ENCODE measurements at regions not wholly inside any gene's neighbourhood (a gene's known extent, or its start where the extent isn't known, plus 50 kb on each side); places are given as distances from the start of the nearest gene placed in this dataset.

GRCh38 chr15:69862540-69862939 lies 235.2 kb downstream of the TLE3 start:
- ChIA-PET CTCF (no interaction called here), POLR2A (no interaction called here)
- no peak for DNase-seq (ENCODE audit: extremely low spot score)
- TF ChIP-seq L3MBTL2 (conservative IDR thresholded peaks at IDR 0.05), result no peak
- TF ChIP-seq LEF1 (IDR thresholded peaks at IDR 0.05; ENCODE audit: borderline replicate concordance), result no peak
- no peak for TF ChIP-seq CTBP1 (IDR thresholded peaks at IDR 0.05; ENCODE audit: borderline replicate concordance)
- TF ChIP-seq FOXM1 (IDR thresholded peaks at IDR 0.05; ENCODE audit: borderline replicate concordance), result no peak
- no peak for TF ChIP-seq SUZ12 (IDR thresholded peaks at IDR 0.05)
- no peak for TF ChIP-seq ZNF384 (IDR thresholded peaks at IDR 0.05)
- no peak for TF ChIP-seq FOXA1 (IDR thresholded peaks at IDR 0.05)
- TF ChIP-seq ELF4 (IDR thresholded peaks at IDR 0.05), result no peak
- TF ChIP-seq NFRKB (IDR thresholded peaks at IDR 0.05), result no peak
- TF ChIP-seq TARDBP (IDR thresholded peaks at IDR 0.05), result no peak
- no peak for TF ChIP-seq BHLHE40 (IDR thresholded peaks at IDR 0.05; ENCODE audit: borderline replicate concordance)

DNA sequence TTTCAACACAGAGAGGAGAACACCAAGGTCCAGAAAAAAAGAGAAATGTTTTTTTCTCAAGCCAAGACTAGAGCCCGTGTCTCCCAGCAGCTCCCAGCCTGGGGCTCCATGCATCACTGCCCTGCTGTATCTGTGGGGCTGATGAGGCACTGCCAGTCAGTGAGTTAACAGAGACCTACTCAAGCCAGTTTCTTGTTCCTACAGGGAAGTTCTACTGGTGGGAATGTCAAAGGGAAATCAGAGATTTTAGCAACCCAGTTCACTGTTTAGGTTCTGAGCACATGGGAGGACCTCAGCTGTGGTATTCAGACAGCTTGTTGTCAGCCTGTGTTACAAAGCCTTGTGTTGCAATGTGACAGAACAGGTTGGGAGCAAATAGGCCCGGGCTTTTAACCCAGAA lies 234.3 kb downstream of the TLE3 start:
- no peak for DNase-seq (ENCODE audit: extremely low spot score)
- TF ChIP-seq LEF1 (IDR thresholded peaks at IDR 0.05; ENCODE audit: borderline replicate concordance) (no peak), CTBP1 (IDR thresholded peaks at IDR 0.05; ENCODE audit: borderline replicate concordance) (no peak), BHLHE40 (IDR thresholded peaks at IDR 0.05; ENCODE audit: borderline replicate concordance) (no peak), ELF4 (IDR thresholded peaks at IDR 0.05) (no peak), SP1 (IDR thresholded peaks at IDR 0.05) (no peak), NFRKB (IDR thresholded peaks at IDR 0.05) (no peak), ZNF384 (IDR thresholded peaks at IDR 0.05) (no peak), ARNT (IDR thresholded peaks at IDR 0.05) (no peak), TARDBP (IDR thresholded peaks at IDR 0.05) (no peak), FOXA1 (IDR thresholded peaks at IDR 0.05) (no peak), L3MBTL2 (conservative IDR thresholded peaks at IDR 0.05) (no peak), SUZ12 (IDR thresholded peaks at IDR 0.05) (no peak)
- ChIA-PET POLR2A (no interaction called here), CTCF (no interaction called here)

DNA sequence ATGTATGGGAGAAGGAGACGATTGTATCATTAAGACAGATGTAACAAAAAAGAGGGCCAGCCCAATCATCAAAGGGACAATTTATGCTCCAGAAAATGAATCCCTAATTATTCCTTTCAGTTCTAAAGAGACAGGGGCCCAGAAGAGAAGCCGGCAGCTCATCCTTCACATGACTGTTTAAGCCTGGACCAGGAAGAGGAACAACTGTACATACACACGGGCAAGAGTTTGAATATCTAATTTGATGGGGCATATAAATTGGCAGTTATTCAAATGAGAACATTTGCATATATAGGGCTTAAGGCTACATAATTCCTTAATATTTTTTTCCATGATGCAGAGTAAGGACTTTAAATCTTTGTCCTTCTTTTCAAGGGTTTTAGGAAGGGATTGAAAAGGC lies 232.3 kb downstream of the TLE3 start:
- no peak for DNase-seq (ENCODE audit: extremely low spot score)
- ChIA-PET POLR2A (interaction anchor here (1.2 kb wide), 1 partner anchor 10 kb away, joined by 3 read pairs; no protein-coding TSS in a partner anchor), CTCF (no interaction called here)

DNA sequence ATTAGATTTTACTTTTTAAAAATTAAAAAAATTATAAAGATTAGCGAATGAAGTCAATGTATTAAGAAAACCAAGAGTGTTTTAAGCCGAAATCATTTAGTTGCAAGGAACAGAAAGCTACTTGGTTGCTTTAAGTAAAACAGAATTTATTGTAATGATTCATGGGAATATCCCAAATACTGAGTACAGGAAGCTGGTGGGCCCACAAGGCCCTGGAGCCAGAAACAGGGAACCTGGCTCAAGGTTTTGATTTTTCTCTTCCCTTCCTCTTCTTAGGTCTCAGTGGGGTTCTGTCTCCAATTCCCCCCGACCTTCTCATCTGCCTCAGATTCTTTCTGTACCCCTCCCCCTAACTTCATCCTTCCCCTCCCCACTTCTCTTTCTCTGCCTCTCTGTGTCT lies 229.0 kb downstream of the TLE3 start:
- TF ChIP-seq ARNT (IDR thresholded peaks at IDR 0.05), result no peak
- no peak for TF ChIP-seq FOXK2 (IDR thresholded peaks at IDR 0.05)
- TF ChIP-seq BHLHE40 (IDR thresholded peaks at IDR 0.05; ENCODE audit: borderline replicate concordance), result no peak
- TF ChIP-seq PKNOX1 (IDR thresholded peaks at IDR 0.05), result no peak
- no peak for TF ChIP-seq FOXA1 (IDR thresholded peaks at IDR 0.05)
- TF ChIP-seq TARDBP (IDR thresholded peaks at IDR 0.05), result no peak
- TF ChIP-seq ZNF384 (IDR thresholded peaks at IDR 0.05), result no peak
- no peak for TF ChIP-seq SUZ12 (IDR thresholded peaks at IDR 0.05)
- TF ChIP-seq SP1 (IDR thresholded peaks at IDR 0.05), result no peak
- TF ChIP-seq NFRKB (IDR thresholded peaks at IDR 0.05), result no peak
- ChIA-PET CTCF (no interaction called here), POLR2A (no interaction called here)
- no peak for DNase-seq (ENCODE audit: extremely low spot score)

More for the DNA sequence above, 232.3 kb downstream of the TLE3 start:
- no peak for TF ChIP-seq SUZ12 (IDR thresholded peaks at IDR 0.05)
- TF ChIP-seq ELF4 (IDR thresholded peaks at IDR 0.05), result no peak
- no peak for TF ChIP-seq ZNF384 (IDR thresholded peaks at IDR 0.05)
- no peak for TF ChIP-seq LEF1 (IDR thresholded peaks at IDR 0.05; ENCODE audit: borderline replicate concordance)
- TF ChIP-seq L3MBTL2 (conservative IDR thresholded peaks at IDR 0.05), result no peak
- TF ChIP-seq BHLHE40 (IDR thresholded peaks at IDR 0.05; ENCODE audit: borderline replicate concordance), result no peak
- TF ChIP-seq TARDBP (IDR thresholded peaks at IDR 0.05), result no peak
- TF ChIP-seq HDGF (IDR thresholded peaks at IDR 0.05; ENCODE audit: borderline replicate concordance), result no peak
- no peak for TF ChIP-seq FOXM1 (IDR thresholded peaks at IDR 0.05; ENCODE audit: borderline replicate concordance)
- no peak for TF ChIP-seq PKNOX1 (IDR thresholded peaks at IDR 0.05)
- TF ChIP-seq NFRKB (IDR thresholded peaks at IDR 0.05), result no peak
- no peak for TF ChIP-seq FOXA1 (IDR thresholded peaks at IDR 0.05)
- no peak for TF ChIP-seq FOXK2 (IDR thresholded peaks at IDR 0.05)
- TF ChIP-seq ARNT (IDR thresholded peaks at IDR 0.05), result no peak
- TF ChIP-seq SP1 (IDR thresholded peaks at IDR 0.05), result no peak
- TF ChIP-seq CTBP1 (IDR thresholded peaks at IDR 0.05; ENCODE audit: borderline replicate concordance), result no peak

DNA sequence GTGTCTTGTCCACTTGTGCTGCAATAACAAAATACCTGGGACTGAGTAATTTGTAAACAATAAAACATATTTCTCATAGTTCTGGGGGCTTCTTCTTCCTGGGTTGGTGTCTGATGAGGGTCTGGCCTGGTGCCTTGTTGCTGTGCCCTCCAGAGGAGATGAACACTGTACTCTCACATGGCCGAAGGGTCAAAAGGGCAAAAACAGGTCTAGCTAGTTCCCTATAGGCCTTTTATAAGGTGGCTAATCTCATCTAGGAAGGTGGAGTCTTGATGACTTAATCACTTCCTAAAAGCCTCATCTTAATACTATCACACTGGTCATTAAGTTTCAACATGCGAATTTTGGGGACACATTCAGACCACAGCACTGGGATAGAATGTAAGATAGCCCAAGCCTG lies 228.4 kb downstream of the TLE3 start:
- TF ChIP-seq HDGF (IDR thresholded peaks at IDR 0.05; ENCODE audit: borderline replicate concordance) (no peak), BHLHE40 (IDR thresholded peaks at IDR 0.05; ENCODE audit: borderline replicate concordance) (no peak), FOXA1 (IDR thresholded peaks at IDR 0.05) (no peak), CTBP1 (IDR thresholded peaks at IDR 0.05; ENCODE audit: borderline replicate concordance) (no peak), SUZ12 (IDR thresholded peaks at IDR 0.05) (no peak), ELF4 (IDR thresholded peaks at IDR 0.05) (no peak)
- POLR2A ChIA-PET, result no interaction called here
- CTCF ChIA-PET, result no interaction called here
- no peak for DNase-seq (ENCODE audit: extremely low spot score)

GRCh38 chr15:69869881-69870505 lies 227.7 kb downstream of the TLE3 start:
- CTCF ChIA-PET, result interaction anchor here (0.8 kb wide), 1 partner anchor 9 kb away, joined by 3 read pairs; no protein-coding TSS in a partner anchor
- TF ChIP-seq PKNOX1 (IDR thresholded peaks at IDR 0.05) (no peak), FOXK2 (IDR thresholded peaks at IDR 0.05) (no peak), ZNF384 (IDR thresholded peaks at IDR 0.05) (no peak), LEF1 (IDR thresholded peaks at IDR 0.05; ENCODE audit: borderline replicate concordance) (no peak), L3MBTL2 (conservative IDR thresholded peaks at IDR 0.05) (no peak), NFRKB (IDR thresholded peaks at IDR 0.05) (no peak), BHLHE40 (IDR thresholded peaks at IDR 0.05; ENCODE audit: borderline replicate concordance) (no peak), FOXM1 (IDR thresholded peaks at IDR 0.05; ENCODE audit: borderline replicate concordance) (no peak), SUZ12 (IDR thresholded peaks at IDR 0.05) (no peak), FOXA1 (IDR thresholded peaks at IDR 0.05) (no peak), ARNT (IDR thresholded peaks at IDR 0.05) (no peak), ELF4 (IDR thresholded peaks at IDR 0.05) (no peak), SP1 (IDR thresholded peaks at IDR 0.05) (no peak), CTBP1 (IDR thresholded peaks at IDR 0.05; ENCODE audit: borderline replicate concordance) (no peak)
- POLR2A ChIA-PET, result no interaction called here
- no peak for DNase-seq (ENCODE audit: extremely low spot score)

Data from HEK293T (cell line).